AG04450 (cell line): ENCODE measurements at regions not wholly inside any gene's neighbourhood (a gene's known extent, or its start where the extent isn't known, plus 50 kb on each side); places are given as distances from the start of the nearest gene placed in this dataset.

ENCODE experiments used
- CTCF ChIA-PET: fragments of 300-600, 350-600 bp; formaldehyde crosslinking; extraction: SDS; loops from one replicate; lab custom pipeline; 2022; ENCODE audit warnings: antibody characterized with exemption, inconsistent platforms; lab: Charles Lee
- POLR2A ChIA-PET: fragments of 350-600 bp; formaldehyde crosslinking; extraction: SDS; loops from one replicate; lab custom pipeline; 2021; ENCODE audit warnings: antibody characterized with exemption, inconsistent platforms; lab: Yijun Ruan, JAX
- DNase-seq: peaks from one replicate; pipeline ENCODE4 v3.0.0-alpha.2; 2011; ENCODE audit warnings: low read depth, low spot score
- H3K27ac ChIP-seq: one replicate; pipeline ENCODE4 v1.5.1; 2012; ENCODE audit warnings: low read depth, low read length, control low read depth
- H3K27me3 ChIP-seq: one replicate; pipeline ENCODE4 v1.6.0; 2012; ENCODE audit warnings: low read length; ENCODE audit not compliant: control insufficient read depth, insufficient read depth
- H3K4me3 ChIP-seq: 2 replicates; pipeline ENCODE4 v1.5.1; 2011; ENCODE audit warnings: mild to moderate bottlenecking, low read depth, low read length, control low read depth
- H3K9me3 ChIP-seq: 2 replicates; pipeline ENCODE4 v1.5.1; 2012; ENCODE audit warnings: low read length; ENCODE audit not compliant: control insufficient read depth, insufficient read depth
- CTCF ChIP-seq: IDR thresholded peaks from 2 replicates; pipeline ENCODE4 v1.5.1; 2011; ENCODE audit warnings: low read depth, low read length, control low read depth, inconsistent platforms

GRCh38 chr3:64321747-64322146 lies 96.5 kb upstream of the PRICKLE2 start:
- TF ChIP-seq CTCF: no peak
- ChIA-PET POLR2A (interaction anchor here (0.9 to 1.2 kb wide), 4 partner anchors 19 to 84 kb away, joined by 3 to 5 read pairs (median 4); no protein-coding TSS in a partner anchor), CTCF (interaction anchor here (1.2 to 2.4 kb wide), 4 partner anchors 142 to 299 kb away, joined by 3 to 8 read pairs (median 5); partner anchors contain the start of gene PSMD6)
- peak; percentile 48 for DNase-seq
- Histone ChIP-seq H3K9me3 (no peaks in the 10 kb centered on the region), H3K27me3 (no peaks in the 10 kb centered on the region), H3K4me3 (no peak overlapping the region), H3K27ac (no peak overlapping the region)

GRCh38 chr3:64319391-64319790 lies 94.1 kb upstream of the PRICKLE2 start:
- 0 out of 2 replicates have a peak, but pooled peaks have one; percentile 5 for TF ChIP-seq CTCF
- Histone ChIP-seq H3K27me3 (no peaks in the 10 kb centered on the region), H3K27ac (no peak overlapping the region), H3K9me3 (no peaks in the 10 kb centered on the region), H3K4me3 (no peak overlapping the region)
- DNase-seq: no peak
- ChIA-PET POLR2A (no interaction called here), CTCF (interaction anchor here (0.6 to 1.7 kb wide), 4 partner anchors 10 to 56 kb away, joined by 3 to 5 read pairs (median 4); no protein-coding TSS in a partner anchor)

GRCh38 chr3:64318668-64319271 lies 93.5 kb upstream of the PRICKLE2 start:
- CTCF ChIA-PET: interaction anchor here (0.6 to 1.7 kb wide), 5 partner anchors 9 to 92 kb away, joined by 3 to 5 read pairs (median 3); no protein-coding TSS in a partner anchor

GRCh38 chr3:64318001-64318400 lies 92.7 kb upstream of the PRICKLE2 start:
- no peaks in the 10 kb centered on the region for H3K27me3 ChIP-seq
- ChIA-PET POLR2A (no interaction called here), CTCF (interaction anchor here (0.9 kb wide), 1 partner anchor 92 kb away, joined by 3 read pairs; no protein-coding TSS in a partner anchor)
- H3K27ac ChIP-seq: no peak overlapping the region
- DNase-seq: no peak
- no peaks in the 10 kb centered on the region for H3K9me3 ChIP-seq
- no peak overlapping the region for H3K4me3 ChIP-seq
- TF ChIP-seq CTCF: no peak

More at GRCh38 chr3:64318668-64319271, 93.5 kb upstream of the PRICKLE2 start:
- no peak for TF ChIP-seq CTCF
- POLR2A ChIA-PET: no interaction called here
- no peak overlapping the region for H3K27ac ChIP-seq
- H3K9me3 ChIP-seq: no peaks in the 10 kb centered on the region
- DNase-seq: no peak
- H3K4me3 ChIP-seq: no peak overlapping the region
- no peaks in the 10 kb centered on the region for H3K27me3 ChIP-seq

DNA sequence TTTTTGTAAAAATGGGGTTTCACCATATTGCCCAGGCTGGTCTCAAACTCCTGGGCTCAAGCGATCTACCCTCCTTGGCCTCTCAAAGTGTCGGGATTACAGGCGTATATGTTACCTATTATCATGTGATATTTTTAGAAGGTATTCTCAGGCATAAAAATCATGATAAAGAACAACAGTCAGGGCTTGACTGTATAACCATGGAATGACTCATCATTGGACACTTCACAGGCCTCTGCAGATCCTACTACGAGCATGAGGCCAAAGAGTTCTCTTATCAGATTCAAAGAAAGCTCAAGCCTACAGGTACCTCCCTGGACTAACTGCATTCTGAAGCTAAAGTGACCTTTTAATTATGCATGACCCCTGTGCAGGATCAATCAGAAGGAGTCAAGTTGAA lies 91.7 kb upstream of the PRICKLE2 start:
- ChIA-PET POLR2A (no interaction called here), CTCF (no interaction called here)
- Histone ChIP-seq H3K4me3 (no peak overlapping the region), H3K27me3 (no peaks in the 10 kb centered on the region), H3K27ac (no peak overlapping the region), H3K9me3 (no peaks in the 10 kb centered on the region)
- no peak for TF ChIP-seq CTCF
- DNase-seq: no peak
